Peyer's patch (tissue), 4 donors: ENCODE measurements at regions not wholly inside any gene's neighbourhood (a gene's known extent, or its start where the extent isn't known, plus 50 kb on each side); places are given as distances from the start of the nearest gene placed in this dataset.
"Not testable (repeated sequence)": the region's sequence is repeated elsewhere in the genome, so short reads cannot be mapped to it uniquely, and the experiment has no call there.

Experiments used
- DNase-seq, 3 donors: peaks; one replicate each; pipeline ENCODE4 v3.0.0-alpha.2; 2017 to 2019
- H3K27ac ChIP-seq, 4 donors: fragments of 200-600 bp; sonication (generic); one replicate each; pipeline ENCODE4 v1.5.1; 2016 to 2019
- H3K27me3 ChIP-seq, 2 donors: fragments of 200-600 bp; sonication (generic); one replicate each; pipeline ENCODE4 v1.5.1; 2019
- H3K36me3 ChIP-seq, 3 donors: fragments of 200-600 bp; sonication (generic); one replicate each; pipeline ENCODE4 v1.5.1; 2016 to 2019
- H3K4me1 ChIP-seq, 4 donors: fragments of 200-600 bp; sonication (generic); one replicate each; pipeline ENCODE4 v1.5.1; 2016 to 2019
- H3K4me3 ChIP-seq, 4 donors: fragments of 200-600 bp; sonication (generic); 1 replicate in 3 of 4; 2 replicates in 1 of 4; pipeline ENCODE4 v1.5.1; 2016 to 2019; ENCODE audit warnings: mild to moderate bottlenecking in 1 of 4
- H3K9me3 ChIP-seq, 4 donors: fragments of 200-600 bp; sonication (generic); one replicate each; pipeline ENCODE4 v1.5.1; 2016 to 2019; ENCODE audit warnings: mild to moderate bottlenecking in 1 of 4
- POLR2A ChIP-seq, 2 donors: fragments of 450-650 bp; IDR thresholded peaks; one replicate each; pipeline ENCODE4 v1.5.1; 2017; ENCODE audit warnings: antibody characterized with exemption in 2 of 2, mild to moderate bottlenecking in 2 of 2, moderate library complexity in 2 of 2
- TF ChIP-seq, protein P1 (sequence below), 6 experiments: fragments of 450-650 bp in 4 of 6; fragments of 200-600 bp in 2 of 6; sonication (generic) in 1 of 6; IDR thresholded peaks; one replicate each; pipeline ENCODE4 v1.5.1; 2017 to 2019; ENCODE audit warnings: antibody characterized with exemption in 6 of 6, mild to moderate bottlenecking in 3 of 6, moderate library complexity in 1 of 6

DNA sequence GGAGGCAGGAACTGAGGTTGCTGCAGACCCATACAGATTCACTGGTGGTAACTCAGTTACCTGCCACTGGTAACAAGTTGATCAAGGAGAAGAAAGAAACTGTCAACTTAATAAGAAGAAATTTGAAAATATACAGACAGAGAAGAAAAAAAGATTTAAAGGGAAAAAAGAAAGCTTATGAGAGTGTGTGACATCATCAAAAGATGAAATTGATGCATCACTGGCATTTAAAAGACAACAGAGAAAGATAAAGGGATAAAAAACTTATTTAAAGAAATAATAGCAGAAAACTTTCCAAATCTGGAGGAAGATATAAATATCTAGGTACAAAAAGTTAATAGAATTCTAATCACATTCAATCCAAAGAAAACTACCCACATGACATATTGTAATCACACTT lies 1003.2 kb downstream of the TDRD15 start:
- H3K36me3 ChIP-seq: no peaks in the 10 kb centered on the region
- TF ChIP-seq POLR2A (IDR thresholded peaks at IDR 0.05): no peak
- TF ChIP-seq, protein P1, sequence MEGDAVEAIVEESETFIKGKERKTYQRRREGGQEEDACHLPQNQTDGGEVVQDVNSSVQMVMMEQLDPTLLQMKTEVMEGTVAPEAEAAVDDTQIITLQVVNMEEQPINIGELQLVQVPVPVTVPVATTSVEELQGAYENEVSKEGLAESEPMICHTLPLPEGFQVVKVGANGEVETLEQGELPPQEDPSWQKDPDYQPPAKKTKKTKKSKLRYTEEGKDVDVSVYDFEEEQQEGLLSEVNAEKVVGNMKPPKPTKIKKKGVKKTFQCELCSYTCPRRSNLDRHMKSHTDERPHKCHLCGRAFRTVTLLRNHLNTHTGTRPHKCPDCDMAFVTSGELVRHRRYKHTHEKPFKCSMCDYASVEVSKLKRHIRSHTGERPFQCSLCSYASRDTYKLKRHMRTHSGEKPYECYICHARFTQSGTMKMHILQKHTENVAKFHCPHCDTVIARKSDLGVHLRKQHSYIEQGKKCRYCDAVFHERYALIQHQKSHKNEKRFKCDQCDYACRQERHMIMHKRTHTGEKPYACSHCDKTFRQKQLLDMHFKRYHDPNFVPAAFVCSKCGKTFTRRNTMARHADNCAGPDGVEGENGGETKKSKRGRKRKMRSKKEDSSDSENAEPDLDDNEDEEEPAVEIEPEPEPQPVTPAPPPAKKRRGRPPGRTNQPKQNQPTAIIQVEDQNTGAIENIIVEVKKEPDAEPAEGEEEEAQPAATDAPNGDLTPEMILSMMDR (IDR thresholded peaks at IDR 0.05): no peak
- H3K27ac ChIP-seq: no peak overlapping the region
- no peaks in the 10 kb centered on the region for H3K4me1 ChIP-seq
- H3K4me3 ChIP-seq: no peak overlapping the region
- H3K9me3 ChIP-seq: peaks cover 0 to 4% (median 0%) of the 10 kb centered on the region in 4 donors
- H3K27me3 ChIP-seq: no peaks in the 10 kb centered on the region
- DNase-seq: no peak

DNA sequence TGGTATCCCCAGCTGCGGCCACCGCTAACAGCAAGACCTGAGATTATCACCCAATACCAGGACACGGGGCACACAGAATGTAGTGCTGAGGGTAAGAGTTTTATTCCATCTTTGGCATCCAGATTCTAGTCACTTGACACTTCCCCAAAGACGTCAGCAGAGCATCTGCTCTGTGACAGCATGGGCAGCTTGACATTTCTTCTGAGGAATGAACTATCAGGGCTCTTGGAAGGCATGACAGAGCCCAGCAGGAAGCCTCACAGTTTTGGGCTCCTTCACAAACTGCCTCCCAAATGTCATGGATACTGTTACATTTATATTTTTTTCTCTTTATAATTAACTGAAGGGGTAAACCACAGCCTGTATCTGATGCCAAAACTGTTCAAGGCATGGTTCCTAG lies 1010.7 kb downstream of the TDRD15 start:
- Histone ChIP-seq H3K27ac (no peak overlapping the region), H3K27me3 (no peaks in the 10 kb centered on the region), H3K4me1 (no peaks in the 10 kb centered on the region), H3K36me3 (no peaks in the 10 kb centered on the region), H3K4me3 (no peak overlapping the region), H3K9me3 (no peaks in the 10 kb centered on the region)
- no peak for DNase-seq
- TF ChIP-seq POLR2A (IDR thresholded peaks at IDR 0.05): no peak
- TF ChIP-seq, protein P1 (IDR thresholded peaks at IDR 0.05): no peak

DNA sequence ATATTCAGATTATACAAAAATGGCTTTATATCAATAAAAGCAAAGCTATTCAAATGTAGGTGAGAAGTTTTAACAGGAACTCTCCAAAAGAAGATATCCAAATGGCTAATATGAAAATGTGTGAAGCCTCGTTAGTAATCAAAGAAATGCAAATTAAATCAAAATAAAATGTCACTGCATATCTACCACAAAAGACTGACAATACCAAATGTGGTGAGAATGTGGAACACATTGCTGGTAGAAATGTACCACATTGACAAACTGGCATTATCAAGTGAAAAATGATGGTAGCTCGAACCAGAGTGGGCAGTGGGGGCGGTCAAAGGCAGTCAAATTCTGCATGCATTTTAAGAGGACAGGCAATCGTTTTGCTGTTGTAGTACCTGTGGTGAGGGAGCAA lies 1012.7 kb downstream of the TDRD15 start:
- Histone ChIP-seq H3K27ac (no peak overlapping the region), H3K9me3 (no peaks in the 10 kb centered on the region), H3K4me1 (no peaks in the 10 kb centered on the region), H3K4me3 (no peak overlapping the region), H3K36me3 (no peaks in the 10 kb centered on the region), H3K27me3 (no peaks in the 10 kb centered on the region)
- no peak for DNase-seq
- TF ChIP-seq, protein P1 (IDR thresholded peaks at IDR 0.05): no peak
- TF ChIP-seq POLR2A (IDR thresholded peaks at IDR 0.05): no peak

DNA sequence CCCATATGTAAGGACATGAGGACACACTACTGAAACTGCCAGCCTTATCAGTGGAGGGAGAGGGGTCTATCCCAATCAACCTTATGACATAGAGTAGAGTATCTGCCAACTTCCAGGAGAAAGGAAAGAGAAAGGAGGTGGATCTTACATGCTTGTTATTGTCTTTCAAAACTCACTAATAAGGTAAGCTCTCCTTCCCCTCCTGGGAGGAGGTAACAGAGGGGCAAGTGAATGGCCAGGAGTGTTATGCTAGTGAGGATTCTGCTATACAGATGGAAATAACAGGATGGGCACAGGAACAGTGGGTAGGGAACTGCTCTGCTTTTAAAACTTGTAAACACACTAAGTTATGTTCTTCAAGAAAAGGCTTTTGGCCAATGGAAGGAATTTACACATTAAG lies 1020.1 kb downstream of the TDRD15 start:
- no peaks in the 10 kb centered on the region for H3K27me3 ChIP-seq
- TF ChIP-seq, protein P1 (IDR thresholded peaks at IDR 0.05): no peak
- no peak for TF ChIP-seq POLR2A (IDR thresholded peaks at IDR 0.05)
- no peak for DNase-seq
- H3K36me3 ChIP-seq: no peaks in the 10 kb centered on the region
- no peaks in the 10 kb centered on the region for H3K4me1 ChIP-seq
- H3K4me3 ChIP-seq: no peak overlapping the region
- no peaks in the 10 kb centered on the region for H3K9me3 ChIP-seq
- no peak overlapping the region for H3K27ac ChIP-seq

DNA sequence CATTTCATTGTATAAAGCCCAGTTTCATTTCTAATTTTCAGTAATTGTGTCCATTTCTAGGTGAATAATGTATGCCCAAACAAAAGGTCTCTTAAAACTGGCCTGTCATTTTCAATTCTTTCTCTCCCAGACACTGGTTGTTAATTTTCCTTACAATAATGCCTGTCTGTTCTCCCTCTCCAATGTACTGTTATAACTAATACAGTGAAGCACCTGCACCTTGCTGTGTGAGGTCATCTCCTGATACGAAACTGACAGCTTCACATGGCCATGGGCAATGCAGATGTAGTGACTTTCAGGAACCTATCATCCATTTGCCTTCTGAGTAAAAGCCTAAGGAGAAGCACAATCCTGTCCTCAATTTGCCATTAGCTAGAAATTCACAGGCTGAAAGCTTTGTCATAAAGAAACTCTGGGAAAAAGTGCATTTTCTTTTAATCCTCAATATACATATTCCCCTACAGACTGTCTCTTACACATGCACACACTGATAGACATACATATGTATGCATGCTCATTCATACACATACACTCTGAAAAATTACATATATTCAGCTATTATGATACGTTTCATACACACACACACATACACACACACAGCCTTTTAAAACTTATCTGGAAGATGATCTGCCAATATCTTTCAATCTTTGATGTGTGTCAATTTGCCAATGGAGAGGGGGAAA lies 1030.3 kb downstream of the TDRD15 start:
- Histone ChIP-seq H3K9me3 (peaks cover 0 to 6% (median 0%) of the 10 kb centered on the region in 4 donors), H3K4me1 (no peaks in the 10 kb centered on the region), H3K27ac (no peak overlapping the region), H3K27me3 (no peaks in the 10 kb centered on the region), H3K36me3 (no peaks in the 10 kb centered on the region), H3K4me3 (no peak overlapping the region)
- no peak for DNase-seq
- TF ChIP-seq, protein P1 (IDR thresholded peaks at IDR 0.05): no peak
- TF ChIP-seq POLR2A (IDR thresholded peaks at IDR 0.05): no peak

DNA sequence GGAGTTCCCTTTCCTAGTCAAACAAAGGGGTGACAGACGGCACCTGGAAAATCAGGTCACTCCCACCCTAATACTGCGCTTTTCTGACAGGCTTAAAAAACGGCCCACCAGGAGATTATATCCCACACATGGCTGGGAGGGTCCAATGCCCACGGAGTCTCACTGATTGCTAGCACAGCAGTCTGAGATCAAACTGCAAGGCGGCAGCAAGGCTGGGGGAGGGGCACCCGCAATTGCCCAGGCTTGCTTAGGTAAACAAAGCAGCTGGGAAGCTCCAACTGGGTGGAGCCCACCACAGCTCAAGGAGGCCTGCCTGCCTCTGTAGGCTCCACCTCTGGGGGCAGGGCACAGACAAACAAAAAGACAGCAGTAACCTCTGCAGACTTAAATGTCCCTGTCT lies 1032.9 kb downstream of the TDRD15 start:
- H3K9me3 ChIP-seq, H3K4me1 ChIP-seq, H3K27ac ChIP-seq, H3K36me3 ChIP-seq, DNase-seq, H3K4me3 ChIP-seq, H3K27me3 ChIP-seq: not testable (repeated sequence)
